Neural cell (in vitro differentiated cells): ENCODE measurements at regions not wholly inside any gene's neighbourhood (a gene's known extent, or its start where the extent isn't known, plus 50 kb on each side); places are given as distances from the start of the nearest gene placed in this dataset.
"Not testable (repeated sequence)": the region's sequence is repeated elsewhere in the genome, so short reads cannot be mapped to it uniquely, and the experiment has no call there.

Experiments
- EP300 ChIP-seq: fragments of 450-650 bp; conservative IDR thresholded peaks from 2 replicates; pipeline ENCODE4 v1.6.1; 2014; ENCODE audit warnings: antibody characterized with exemption, mild to moderate bottlenecking, moderate library complexity; ENCODE audit not compliant: poor library complexity, severe bottlenecking
- EZH2 ChIP-seq: fragments of 200-600, 300-800 bp; shearing (Covaris generic), sonication (generic); IDR thresholded peaks from 2 replicates; pipeline ENCODE4 v1.6.1; 2014; ENCODE audit warnings: antibody characterized with exemption, low read length, borderline replicate concordance, mild to moderate bottlenecking; ENCODE audit not compliant: insufficient read depth, poor library complexity, severe bottlenecking
- MXI1 ChIP-seq: fragments of 450-650 bp; conservative IDR thresholded peaks from 2 replicates; pipeline ENCODE4 v1.6.1; 2014; ENCODE audit warnings: antibody characterized with exemption, mild to moderate bottlenecking; ENCODE audit not compliant: poor library complexity, severe bottlenecking
- POLR2AphosphoS5 ChIP-seq: IDR thresholded peaks from 2 replicates; pipeline ENCODE4 v1.6.1; 2012
- RAD21 ChIP-seq: fragments of 450-650 bp; conservative IDR thresholded peaks from 2 replicates; pipeline ENCODE4 v1.6.1; 2014; ENCODE audit warnings: antibody characterized with exemption, mild to moderate bottlenecking, moderate library complexity
- SMC3 ChIP-seq: fragments of 450-650 bp; conservative IDR thresholded peaks from 2 replicates; pipeline ENCODE4 v1.6.1; 2014; ENCODE audit warnings: antibody characterized with exemption, mild to moderate bottlenecking, moderate library complexity; ENCODE audit not compliant: poor library complexity
- TAF1 ChIP-seq: IDR thresholded peaks from 2 replicates; pipeline ENCODE4 v1.6.1; 2012; ENCODE audit warnings: low read depth
- TF ChIP-seq, protein P1 (sequence below): fragments of 450-650 bp; IDR thresholded peaks from 2 replicates; pipeline ENCODE4 v1.5.1; 2014; ENCODE audit warnings: antibody characterized with exemption, mild to moderate bottlenecking, moderate library complexity; ENCODE audit not compliant: poor library complexity, severe bottlenecking

DNA sequence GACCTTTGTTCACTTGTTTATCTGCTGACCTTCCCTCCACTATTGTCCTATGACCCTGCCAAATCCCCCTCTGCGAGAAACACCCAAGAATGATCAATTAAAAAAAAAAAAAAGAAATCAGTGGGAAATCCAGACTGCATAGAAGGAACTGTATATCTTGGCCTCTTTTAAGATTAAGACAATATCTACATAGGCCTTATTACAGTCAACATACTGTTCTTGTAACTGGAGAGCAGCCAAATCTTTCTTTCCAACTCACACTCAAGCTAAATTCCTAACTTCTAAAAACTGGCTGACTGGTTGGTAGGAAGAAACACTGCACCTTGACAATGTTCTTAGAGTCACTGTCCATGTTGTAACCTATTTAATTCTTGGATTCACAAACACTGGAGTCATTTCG, 824.1 kb upstream of the GBE1 start:
- not testable (repeated sequence) for TF ChIP-seq RAD21, POLR2AphosphoS5, SMC3, TAF1, EP300, EZH2, MXI1
- TF ChIP-seq, protein P1, sequence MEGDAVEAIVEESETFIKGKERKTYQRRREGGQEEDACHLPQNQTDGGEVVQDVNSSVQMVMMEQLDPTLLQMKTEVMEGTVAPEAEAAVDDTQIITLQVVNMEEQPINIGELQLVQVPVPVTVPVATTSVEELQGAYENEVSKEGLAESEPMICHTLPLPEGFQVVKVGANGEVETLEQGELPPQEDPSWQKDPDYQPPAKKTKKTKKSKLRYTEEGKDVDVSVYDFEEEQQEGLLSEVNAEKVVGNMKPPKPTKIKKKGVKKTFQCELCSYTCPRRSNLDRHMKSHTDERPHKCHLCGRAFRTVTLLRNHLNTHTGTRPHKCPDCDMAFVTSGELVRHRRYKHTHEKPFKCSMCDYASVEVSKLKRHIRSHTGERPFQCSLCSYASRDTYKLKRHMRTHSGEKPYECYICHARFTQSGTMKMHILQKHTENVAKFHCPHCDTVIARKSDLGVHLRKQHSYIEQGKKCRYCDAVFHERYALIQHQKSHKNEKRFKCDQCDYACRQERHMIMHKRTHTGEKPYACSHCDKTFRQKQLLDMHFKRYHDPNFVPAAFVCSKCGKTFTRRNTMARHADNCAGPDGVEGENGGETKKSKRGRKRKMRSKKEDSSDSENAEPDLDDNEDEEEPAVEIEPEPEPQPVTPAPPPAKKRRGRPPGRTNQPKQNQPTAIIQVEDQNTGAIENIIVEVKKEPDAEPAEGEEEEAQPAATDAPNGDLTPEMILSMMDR, result not testable (repeated sequence)
